ENCODE measurements at regions not wholly inside any gene's neighbourhood (a gene's known extent, or its start where the extent isn't known, plus 50 kb on each side); places are given as distances from the start of the nearest gene placed in this dataset.

GRCh38 chrX:69386681-69387080 lies 117.4 kb upstream of the NALF2 start:
- H3K4me3 ChIP-seq (ENCODE audit: low read depth, low read length): no peak overlapping the region
- no peak for TF ChIP-seq CTCF (IDR thresholded peaks at IDR 0.05; ENCODE audit: low read depth, low read length)

- TF ChIP-seq CTCF (IDR thresholded peaks at IDR 0.05; ENCODE audit: low read depth, low read length): no peak
- H3K4me3 ChIP-seq (ENCODE audit: low read depth, low read length): no peak overlapping the region
Measured at GRCh38 chrX:69379412-69379811, 124.7 kb upstream of the NALF2 start.

DNA sequence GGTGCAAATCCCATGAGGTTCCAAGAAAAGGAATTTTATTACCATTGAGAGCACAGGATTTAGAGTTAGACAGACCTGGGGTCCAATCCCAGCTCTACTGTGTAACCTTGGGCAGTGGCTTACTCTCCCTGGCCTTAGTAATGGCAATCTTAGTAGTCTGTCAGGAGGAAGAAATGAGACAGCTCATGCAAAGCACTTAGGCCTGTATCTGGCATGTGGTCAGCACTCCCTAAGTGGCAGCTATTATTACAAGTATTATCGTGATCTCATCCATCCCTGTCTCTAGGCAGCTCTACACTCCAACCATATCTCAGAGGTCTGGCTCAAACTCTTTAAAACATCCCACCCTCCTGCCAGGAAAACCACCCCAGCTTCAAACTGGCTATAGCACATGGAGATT lies 129.6 kb upstream of the NALF2 start:
- no peak for TF ChIP-seq CTCF (IDR thresholded peaks at IDR 0.05; ENCODE audit: low read depth, low read length)
- no peak overlapping the region for H3K4me3 ChIP-seq (ENCODE audit: low read depth, low read length)

DNA sequence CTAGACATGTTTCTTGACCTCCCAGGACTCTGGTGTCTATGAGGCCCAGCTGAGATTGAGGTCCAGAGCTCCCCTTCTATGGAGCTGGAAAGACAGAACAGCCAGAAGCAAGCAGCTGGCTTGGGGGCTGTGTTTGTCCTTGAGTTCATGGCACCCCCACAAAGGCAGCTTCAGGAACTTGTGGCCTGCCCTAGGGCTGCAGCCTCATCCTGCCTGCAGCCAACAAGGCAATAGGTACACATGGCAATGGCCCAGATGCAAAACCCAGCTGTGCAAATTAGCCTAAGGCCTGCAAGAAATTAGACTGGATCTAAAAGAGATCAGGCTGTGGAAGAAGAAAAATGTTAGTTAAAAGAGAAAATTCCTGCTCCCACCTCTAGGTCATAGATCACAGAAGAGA lies 131.7 kb upstream of the NALF2 start:
- no peak overlapping the region for H3K4me3 ChIP-seq (ENCODE audit: low read depth, low read length)
- no peak for TF ChIP-seq CTCF (IDR thresholded peaks at IDR 0.05; ENCODE audit: low read depth, low read length)

DNA sequence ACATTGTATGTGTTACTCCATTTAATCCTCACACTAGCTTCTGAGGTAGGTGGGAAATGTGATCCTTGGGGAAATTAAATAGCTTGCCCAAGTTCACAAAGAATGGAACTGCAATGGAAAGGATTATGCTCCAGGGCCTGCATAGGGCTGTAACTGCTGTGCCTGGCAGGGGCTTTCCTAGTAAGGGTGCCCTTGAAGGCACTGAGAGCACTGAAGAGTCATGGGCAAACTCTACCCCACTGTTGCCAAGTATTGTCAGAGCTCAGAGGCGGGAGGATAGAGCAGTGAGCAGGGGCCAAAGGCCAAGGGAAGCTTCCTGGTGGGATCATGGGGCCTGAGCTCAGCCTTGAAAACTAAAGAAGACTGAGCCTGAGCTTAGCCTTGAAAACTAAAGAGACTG lies 133.0 kb upstream of the NALF2 start:
- H3K4me3 ChIP-seq (ENCODE audit: low read depth, low read length): no peak overlapping the region

DNA sequence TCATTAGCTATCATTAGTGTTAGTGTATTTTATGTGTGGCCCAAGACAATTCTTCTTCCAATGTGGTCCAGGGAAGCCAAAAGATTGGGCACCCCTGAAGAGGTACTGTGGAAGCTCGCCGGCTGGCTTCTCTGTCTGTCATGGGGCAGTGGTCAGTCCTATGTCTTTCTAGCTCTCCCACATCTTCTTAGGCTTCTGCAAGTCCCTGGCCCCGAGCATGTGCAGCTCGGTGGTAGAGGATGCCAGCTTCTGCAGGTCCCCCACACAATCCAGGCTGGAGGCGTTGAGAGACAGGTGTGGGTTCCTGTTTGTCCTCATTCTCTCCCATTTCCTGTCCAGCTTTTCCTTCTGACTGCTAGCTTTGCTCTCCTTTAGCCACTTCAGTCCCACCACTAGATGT lies 134.1 kb upstream of the NALF2 start:
- no peak for TF ChIP-seq CTCF (IDR thresholded peaks at IDR 0.05; ENCODE audit: low read depth, low read length)
- no peak overlapping the region for H3K4me3 ChIP-seq (ENCODE audit: low read depth, low read length)

More for the DNA sequence above, 133.0 kb upstream of the NALF2 start:
- TF ChIP-seq CTCF (IDR thresholded peaks at IDR 0.05; ENCODE audit: low read depth, low read length): no peak

DNA sequence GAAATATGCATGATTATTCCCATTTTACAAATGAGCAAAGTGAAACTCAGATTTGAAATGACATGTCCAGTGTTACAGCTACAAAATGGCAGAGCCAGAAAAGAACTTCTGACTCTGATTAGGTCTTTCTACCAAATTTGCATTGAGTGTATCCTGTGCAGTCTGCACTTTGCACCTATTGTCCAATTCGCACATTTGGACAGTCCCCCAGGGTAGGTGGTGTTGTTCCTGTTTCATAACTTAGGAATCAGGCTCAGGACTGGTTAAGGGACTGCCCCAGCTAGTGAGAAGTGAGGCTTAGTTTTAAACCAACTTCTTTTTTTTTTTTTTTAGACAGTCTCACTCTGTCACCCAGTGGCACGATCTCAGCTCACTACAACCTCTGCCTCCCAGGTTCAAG lies 137.9 kb upstream of the NALF2 start:
- no peak for TF ChIP-seq CTCF (IDR thresholded peaks at IDR 0.05; ENCODE audit: low read depth, low read length)
- H3K4me3 ChIP-seq (ENCODE audit: low read depth, low read length): no peak overlapping the region
